ENCODE measurements at regions not wholly inside any gene's neighbourhood (a gene's known extent, or its start where the extent isn't known, plus 50 kb on each side); places are given as distances from the start of the nearest gene placed in this dataset.

GRCh38 chr15:29885183-29885582, 62.9 kb upstream of the TJP1 start:
- CTCF ChIA-PET: interaction anchor here (2.0 kb wide), 1 partner anchor 41 kb away, joined by 13 read pairs; no protein-coding TSS in a partner anchor

GRCh38 chr15:29883126-29883525, 60.9 kb upstream of the TJP1 start:
- no peak overlapping the region for H3K4me3 ChIP-seq (ENCODE audit: low read depth, low read length)

More at GRCh38 chr15:29885183-29885582, 62.9 kb upstream of the TJP1 start:
- Histone ChIP-seq H3K4me3 (ENCODE audit: low read depth, low read length) (no peak overlapping the region), H3K9me3 (ENCODE audit: control insufficient read depth, insufficient read depth, low read length) (no peaks in the 10 kb centered on the region), H3K27me3 (ENCODE audit: control insufficient read depth, insufficient read depth, low read length) (no peaks in the 10 kb centered on the region), H3K27ac (ENCODE audit: low read depth, low read length) (no peak overlapping the region)
- POLR2A ChIA-PET: no interaction called here
- TF ChIP-seq CTCF (IDR thresholded peaks at IDR 0.05; ENCODE audit: low read depth, low read length): no peak
- no peak for DNase-seq (ENCODE audit: low read depth, low spot score)

GRCh38 chr15:29880886-29881285, 58.6 kb upstream of the TJP1 start:
- Histone ChIP-seq H3K9me3 (ENCODE audit: control insufficient read depth, insufficient read depth, low read length) (no peaks in the 10 kb centered on the region), H3K4me3 (ENCODE audit: low read depth, low read length) (no peak overlapping the region), H3K27ac (ENCODE audit: low read depth, low read length) (no peak overlapping the region), H3K27me3 (ENCODE audit: control insufficient read depth, insufficient read depth, low read length) (no peaks in the 10 kb centered on the region)
- no peak for DNase-seq (ENCODE audit: low read depth, low spot score)
- TF ChIP-seq CTCF (IDR thresholded peaks at IDR 0.05; ENCODE audit: low read depth, low read length): no peak
- POLR2A ChIA-PET: no interaction called here
- CTCF ChIA-PET: interaction anchor here (1.2 kb wide), 1 partner anchor 45 kb away, joined by 4 read pairs; no protein-coding TSS in a partner anchor

More at GRCh38 chr15:29883126-29883525, 60.9 kb upstream of the TJP1 start:
- Histone ChIP-seq H3K9me3 (ENCODE audit: control insufficient read depth, insufficient read depth, low read length) (no peaks in the 10 kb centered on the region), H3K27ac (ENCODE audit: low read depth, low read length) (no peak overlapping the region), H3K27me3 (ENCODE audit: control insufficient read depth, insufficient read depth, low read length) (no peaks in the 10 kb centered on the region)
- CTCF ChIA-PET: no interaction called here
- POLR2A ChIA-PET: interaction anchor here (0.8 kb wide), 1 partner anchor 60 kb away, joined by 3 read pairs; no protein-coding TSS in a partner anchor
- no peak for TF ChIP-seq CTCF (IDR thresholded peaks at IDR 0.05; ENCODE audit: low read depth, low read length)
- DNase-seq (ENCODE audit: low read depth, low spot score): no peak

- Histone ChIP-seq H3K4me3 (ENCODE audit: low read depth, low read length) (no peak overlapping the region), H3K27me3 (ENCODE audit: control insufficient read depth, insufficient read depth, low read length) (no peaks in the 10 kb centered on the region), H3K9me3 (ENCODE audit: control insufficient read depth, insufficient read depth, low read length) (no peaks in the 10 kb centered on the region), H3K27ac (ENCODE audit: low read depth, low read length) (no peak overlapping the region)
- no peak for DNase-seq (ENCODE audit: low read depth, low spot score)
- ChIA-PET POLR2A (no interaction called here), CTCF (no interaction called here)
- TF ChIP-seq CTCF (IDR thresholded peaks at IDR 0.05; ENCODE audit: low read depth, low read length): no peak
These were observed 58.1 kb upstream of the TJP1 start for GRCh38 chr15:29880341-29880740.

- no peak overlapping the region for H3K27ac ChIP-seq (ENCODE audit: low read depth, low read length)
- CTCF ChIA-PET: no interaction called here
- no peaks in the 10 kb centered on the region for H3K27me3 ChIP-seq (ENCODE audit: control insufficient read depth, insufficient read depth, low read length)
- POLR2A ChIA-PET: no interaction called here
- DNase-seq (ENCODE audit: low read depth, low spot score): no peak
- H3K9me3 ChIP-seq (ENCODE audit: control insufficient read depth, insufficient read depth, low read length): peaks cover 4% of the 10 kb centered on the region; the same call in 1 of the 2 replicates
- no peak overlapping the region for H3K4me3 ChIP-seq (ENCODE audit: low read depth, low read length)
- TF ChIP-seq CTCF (IDR thresholded peaks at IDR 0.05; ENCODE audit: low read depth, low read length): no peak
These were observed 52.7 kb upstream of the TJP1 start for GRCh38 chr15:29874977-29875376.

Data from AG04450 (cell line).